ENCODE measurements at regions not wholly inside any gene's neighbourhood (a gene's known extent, or its start where the extent isn't known, plus 50 kb on each side); places are given as distances from the start of the nearest gene placed in this dataset.

DNA sequence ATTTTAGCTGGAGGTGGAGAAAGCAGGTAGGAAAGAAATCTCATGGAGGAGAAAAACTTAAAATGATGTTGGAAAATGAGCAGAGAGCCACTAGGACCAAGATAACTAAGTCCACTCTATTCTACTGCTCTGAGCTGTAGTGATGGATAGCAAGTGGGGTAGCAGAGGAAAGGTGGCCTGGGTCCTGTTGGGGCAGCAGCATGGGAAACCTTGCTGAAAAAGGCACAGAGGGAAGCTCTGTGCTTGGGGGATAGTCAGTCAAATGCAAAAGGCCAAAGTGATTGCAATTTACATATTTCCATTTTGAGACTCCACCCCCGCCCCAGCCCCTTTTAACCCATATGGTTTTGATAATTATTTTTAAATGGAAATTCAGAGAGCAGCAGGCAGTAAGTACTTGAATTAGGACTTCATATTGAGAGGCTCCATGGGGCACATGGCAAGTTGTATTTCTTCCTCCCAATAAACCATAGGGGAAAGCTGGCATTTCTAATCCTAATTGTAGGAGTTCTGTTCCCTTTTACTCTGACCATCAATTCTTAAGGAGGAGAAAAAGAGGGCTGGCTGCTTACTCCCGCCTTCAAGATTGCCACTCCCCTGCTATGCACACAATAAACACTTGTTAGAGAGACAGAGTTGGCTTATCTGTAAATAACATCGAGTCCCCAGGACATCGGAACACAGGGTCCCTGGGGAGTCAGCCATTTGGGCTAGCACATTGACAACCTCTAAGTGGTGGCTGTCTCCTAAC, 1341.5 kb upstream of the TENM4 start:
- TF ChIP-seq, protein P1, sequence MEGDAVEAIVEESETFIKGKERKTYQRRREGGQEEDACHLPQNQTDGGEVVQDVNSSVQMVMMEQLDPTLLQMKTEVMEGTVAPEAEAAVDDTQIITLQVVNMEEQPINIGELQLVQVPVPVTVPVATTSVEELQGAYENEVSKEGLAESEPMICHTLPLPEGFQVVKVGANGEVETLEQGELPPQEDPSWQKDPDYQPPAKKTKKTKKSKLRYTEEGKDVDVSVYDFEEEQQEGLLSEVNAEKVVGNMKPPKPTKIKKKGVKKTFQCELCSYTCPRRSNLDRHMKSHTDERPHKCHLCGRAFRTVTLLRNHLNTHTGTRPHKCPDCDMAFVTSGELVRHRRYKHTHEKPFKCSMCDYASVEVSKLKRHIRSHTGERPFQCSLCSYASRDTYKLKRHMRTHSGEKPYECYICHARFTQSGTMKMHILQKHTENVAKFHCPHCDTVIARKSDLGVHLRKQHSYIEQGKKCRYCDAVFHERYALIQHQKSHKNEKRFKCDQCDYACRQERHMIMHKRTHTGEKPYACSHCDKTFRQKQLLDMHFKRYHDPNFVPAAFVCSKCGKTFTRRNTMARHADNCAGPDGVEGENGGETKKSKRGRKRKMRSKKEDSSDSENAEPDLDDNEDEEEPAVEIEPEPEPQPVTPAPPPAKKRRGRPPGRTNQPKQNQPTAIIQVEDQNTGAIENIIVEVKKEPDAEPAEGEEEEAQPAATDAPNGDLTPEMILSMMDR (IDR thresholded peaks at IDR 0.05; ENCODE audit: low read length, missing control alignments): no peak
- H3K4me3 ChIP-seq (replicated peaks; ENCODE audit: low read depth, low read length): no peak overlapping the region
- DNase-seq (ENCODE audit: low read depth): no peak

DNA sequence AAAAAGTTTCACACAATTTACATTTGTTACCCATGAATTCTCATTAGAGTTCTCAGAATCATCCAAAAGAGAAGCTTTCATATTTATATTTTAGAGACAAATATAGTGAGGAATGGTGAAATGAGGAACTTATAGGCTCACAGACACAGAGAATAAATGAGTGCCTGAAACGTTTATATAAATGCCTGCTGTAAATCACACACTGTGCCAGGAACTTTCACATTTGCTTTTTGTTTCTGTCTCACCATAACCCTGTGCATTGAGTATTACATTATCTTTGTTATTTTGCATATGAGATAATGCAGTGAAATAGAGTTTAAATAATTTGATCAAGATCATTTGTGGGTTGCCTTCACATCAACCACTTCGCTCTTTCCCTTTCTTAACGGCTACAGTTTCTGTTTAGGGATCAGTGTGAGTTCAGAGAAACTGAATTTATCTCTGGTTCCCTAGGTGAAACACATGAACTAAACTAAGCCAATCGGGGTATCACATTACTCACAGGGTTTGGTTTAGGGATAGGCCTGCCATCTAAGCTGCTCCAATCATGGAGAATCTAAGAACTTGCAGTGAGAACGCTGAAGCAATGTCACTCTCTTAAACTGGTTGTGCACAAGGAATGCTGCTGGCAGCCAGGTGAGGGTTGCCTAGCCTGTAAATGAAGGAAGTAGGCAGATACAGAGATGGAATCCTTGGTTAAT, 1339.2 kb upstream of the TENM4 start:
- TF ChIP-seq, protein P1 (IDR thresholded peaks at IDR 0.05; ENCODE audit: low read length, missing control alignments): no peak
- no peak overlapping the region for H3K4me3 ChIP-seq (replicated peaks; ENCODE audit: low read depth, low read length)
- no peak for DNase-seq (ENCODE audit: low read depth)

DNA sequence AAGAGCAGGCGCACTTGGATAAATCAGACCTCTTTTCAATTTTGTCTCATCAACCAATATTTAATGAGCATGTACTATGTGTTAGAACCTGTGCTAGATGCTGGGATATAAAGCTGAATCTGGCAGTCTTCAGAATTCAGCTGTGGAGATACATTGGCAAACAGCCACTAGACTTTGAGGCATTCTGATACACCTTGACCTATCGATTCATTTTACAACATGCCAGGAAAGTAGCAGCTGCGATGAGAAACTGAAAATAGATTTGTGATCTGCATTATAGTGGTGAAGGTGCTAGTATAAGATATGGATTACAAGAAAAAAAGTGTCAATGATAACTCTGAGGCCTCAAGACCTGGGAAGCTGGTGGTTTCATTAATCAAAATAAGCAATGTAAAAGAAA, 1338.1 kb upstream of the TENM4 start:
- no peak overlapping the region for H3K4me3 ChIP-seq (replicated peaks; ENCODE audit: low read depth, low read length)
- no peak for DNase-seq (ENCODE audit: low read depth)
- TF ChIP-seq, protein P1 (IDR thresholded peaks at IDR 0.05; ENCODE audit: low read length, missing control alignments): no peak

DNA sequence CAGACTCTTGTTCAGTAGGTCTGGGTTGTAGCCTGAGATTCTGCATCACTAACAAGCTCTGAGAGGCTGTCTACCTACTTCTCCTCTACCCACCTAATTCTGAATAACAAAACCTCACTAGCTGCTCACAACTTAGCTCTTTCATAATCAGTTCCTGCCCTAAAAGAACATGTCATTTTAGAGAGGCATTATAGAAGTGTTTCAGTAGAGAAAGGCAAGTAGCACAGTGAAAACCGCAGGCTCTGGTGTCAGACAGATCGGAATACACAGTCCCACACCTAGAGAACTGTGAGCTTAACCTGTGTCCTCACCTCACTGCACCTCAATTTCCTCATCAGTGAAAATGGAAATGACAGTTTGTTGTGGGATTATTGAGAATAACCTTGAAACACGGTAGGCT, 1337.6 kb upstream of the TENM4 start:
- no peak overlapping the region for H3K4me3 ChIP-seq (replicated peaks; ENCODE audit: low read depth, low read length)
- DNase-seq (ENCODE audit: low read depth): no peak
- TF ChIP-seq, protein P1 (IDR thresholded peaks at IDR 0.05; ENCODE audit: low read length, missing control alignments): no peak

DNA sequence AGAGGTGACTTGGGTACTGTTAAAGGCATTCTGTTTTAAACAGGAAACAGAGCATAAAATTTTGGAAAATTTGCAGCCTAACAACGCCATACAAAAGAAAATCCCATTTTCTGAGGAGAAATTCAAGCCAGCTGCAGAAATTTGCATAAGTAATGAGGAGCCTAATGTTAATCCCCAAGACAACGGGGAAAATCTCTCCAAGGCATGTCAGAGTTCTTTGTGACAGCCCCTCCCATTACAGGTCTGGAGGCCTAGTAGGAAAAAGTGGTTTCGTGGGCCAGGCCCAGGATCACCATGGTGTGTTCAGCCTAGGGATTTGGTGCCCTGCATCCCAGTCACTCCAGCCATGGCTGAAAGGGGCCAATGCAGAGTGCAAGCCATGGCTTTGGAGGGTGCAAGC, 1333.1 kb upstream of the TENM4 start:
- TF ChIP-seq, protein P1 (IDR thresholded peaks at IDR 0.05; ENCODE audit: low read length, missing control alignments): no peak
- no peak for DNase-seq (ENCODE audit: low read depth)
- H3K4me3 ChIP-seq (replicated peaks; ENCODE audit: low read depth, low read length): no peak overlapping the region

DNA sequence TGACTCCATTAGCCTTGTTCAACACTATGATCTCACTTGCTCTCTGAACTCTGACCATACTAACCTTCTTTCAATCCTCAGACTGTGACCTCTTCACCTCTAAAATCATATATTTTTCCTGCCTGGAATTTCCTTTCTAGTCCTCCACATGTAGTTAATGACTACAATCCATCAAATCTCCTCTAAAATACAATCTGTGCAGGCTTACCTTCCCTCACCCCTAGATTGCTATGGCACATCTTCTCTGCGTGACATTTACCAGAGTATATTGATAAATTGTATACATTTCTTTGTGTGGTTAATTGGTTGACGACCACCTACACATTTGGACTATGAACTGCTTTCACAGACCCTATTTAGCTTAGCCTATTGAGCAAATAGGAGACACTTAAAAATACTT, 1330.2 kb upstream of the TENM4 start:
- DNase-seq (ENCODE audit: low read depth): no peak
- TF ChIP-seq, protein P1 (IDR thresholded peaks at IDR 0.05; ENCODE audit: low read length, missing control alignments): no peak
- H3K4me3 ChIP-seq (replicated peaks; ENCODE audit: low read depth, low read length): no peak overlapping the region
